SK-N-SH treated with all-trans-retinoic acid at 6 μM for 48 hours (cell line): ENCODE measurements at regions not wholly inside any gene's neighbourhood (a gene's known extent, or its start where the extent isn't known, plus 50 kb on each side); places are given as distances from the start of the nearest gene placed in this dataset.

Experiments
- GLIS3 ChIP-seq: fragments of 250-450 bp; sonication (Bioruptor Pico); IDR thresholded peaks from 2 replicates; pipeline ENCODE4 v1.5.0; 2020; ENCODE audit warnings: mild to moderate bottlenecking, moderate library complexity
- PATZ1 ChIP-seq: fragments of 250-450 bp; sonication (Bioruptor Pico); IDR thresholded peaks from 2 replicates; pipeline ENCODE4 v1.8.0; 2020; ENCODE audit warnings: mild to moderate bottlenecking, moderate library complexity, borderline replicate concordance
- PPARA ChIP-seq: fragments of 250-450 bp; sonication (Bioruptor Pico); IDR thresholded peaks from 2 replicates; pipeline ENCODE4 v1.5.0; 2020; ENCODE audit warnings: mild to moderate bottlenecking, borderline replicate concordance
- ZNF8 ChIP-seq: fragments of 450-650 bp; formaldehyde crosslinking; IDR thresholded peaks from 2 replicates; pipeline ENCODE4 v1.5.0; 2020; ENCODE audit warnings: mild to moderate bottlenecking, moderate library complexity

- TF ChIP-seq ZNF8 (CRISPR knock-in tag), result no peak
- TF ChIP-seq PPARA (CRISPR knock-in tag), result no peak
- TF ChIP-seq PATZ1 (CRISPR knock-in tag), result no peak
- TF ChIP-seq GLIS3 (CRISPR knock-in tag), result no peak
These were observed 400.9 kb upstream of the CYLC2 start for GRCh38 chr9:102594241-102594640.
